ENCODE measurements at regions not wholly inside any gene's neighbourhood (a gene's known extent, or its start where the extent isn't known, plus 50 kb on each side); places are given as distances from the start of the nearest gene placed in this dataset.
A peak's percentile ranks its signal among the peaks of the same experiment; 100 is the strongest.

DNA sequence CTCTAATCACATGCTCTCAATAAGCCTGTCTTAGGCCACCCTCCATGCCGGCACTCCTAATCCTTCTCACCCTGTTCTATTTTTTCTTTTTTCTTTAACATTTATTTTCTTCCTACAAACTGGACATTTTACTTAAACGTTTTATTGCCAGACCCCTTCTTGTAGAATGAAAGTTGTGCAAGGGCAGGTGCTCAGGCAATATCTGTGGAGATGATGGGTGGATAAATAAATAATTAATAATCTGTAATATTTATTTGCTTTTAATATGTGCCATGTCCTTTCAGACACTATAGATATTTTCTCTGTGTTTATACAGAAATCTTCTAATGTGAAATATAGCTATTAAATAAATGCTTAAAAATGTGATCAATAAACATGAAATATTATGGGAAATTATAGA lies 815.7 kb upstream of the MIR17HG start:
- DNase-seq = no peak

DNA sequence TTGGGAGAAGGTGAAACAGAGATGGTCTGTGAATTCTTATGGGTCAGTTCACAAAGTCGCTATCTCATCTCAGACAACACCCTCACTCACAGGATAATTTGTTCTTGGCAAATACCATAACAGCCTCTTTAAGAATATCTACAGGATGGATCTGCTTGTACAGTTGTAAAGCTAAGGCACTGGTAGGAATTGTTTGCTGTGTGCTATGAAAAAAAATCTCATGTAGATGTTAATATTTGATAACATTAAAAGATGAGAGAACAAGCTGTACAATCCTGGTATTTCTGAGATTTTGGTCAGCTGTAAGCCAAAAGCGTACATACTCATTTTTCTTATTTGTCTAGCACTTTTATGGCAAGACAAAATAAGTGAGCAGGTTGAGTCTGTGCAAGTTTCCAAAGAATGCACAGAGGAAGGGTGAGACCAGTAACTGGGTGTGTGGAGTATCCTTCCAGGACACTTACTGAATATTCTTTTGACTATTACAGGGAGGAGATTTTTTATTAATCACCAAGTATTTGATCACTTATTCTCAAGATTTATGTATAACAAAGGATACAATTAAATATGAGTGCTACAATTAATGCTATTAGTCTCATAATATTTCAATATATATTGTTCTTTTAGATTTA lies 814.5 kb upstream of the MIR17HG start:
- no peak for DNase-seq

DNA sequence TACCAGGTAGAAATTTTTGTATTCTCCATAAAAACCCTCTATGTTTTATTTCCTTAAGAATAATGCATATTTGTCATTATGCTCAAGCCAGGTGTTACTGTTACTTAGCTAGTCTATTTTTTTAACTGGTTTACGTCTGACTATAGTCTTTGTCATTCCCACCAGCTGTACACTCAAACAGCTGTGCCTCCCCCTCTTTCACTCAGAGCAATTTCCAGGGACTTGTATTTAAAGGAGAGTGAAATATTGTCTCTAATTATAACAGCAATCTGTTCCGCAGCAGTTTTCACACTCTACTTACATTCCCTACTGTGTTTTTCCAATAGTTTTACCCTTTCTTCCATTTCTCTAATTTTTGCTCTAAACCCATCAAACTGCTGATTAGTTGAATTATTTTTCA lies 813.6 kb upstream of the MIR17HG start:
- DNase-seq = no peak

DNA sequence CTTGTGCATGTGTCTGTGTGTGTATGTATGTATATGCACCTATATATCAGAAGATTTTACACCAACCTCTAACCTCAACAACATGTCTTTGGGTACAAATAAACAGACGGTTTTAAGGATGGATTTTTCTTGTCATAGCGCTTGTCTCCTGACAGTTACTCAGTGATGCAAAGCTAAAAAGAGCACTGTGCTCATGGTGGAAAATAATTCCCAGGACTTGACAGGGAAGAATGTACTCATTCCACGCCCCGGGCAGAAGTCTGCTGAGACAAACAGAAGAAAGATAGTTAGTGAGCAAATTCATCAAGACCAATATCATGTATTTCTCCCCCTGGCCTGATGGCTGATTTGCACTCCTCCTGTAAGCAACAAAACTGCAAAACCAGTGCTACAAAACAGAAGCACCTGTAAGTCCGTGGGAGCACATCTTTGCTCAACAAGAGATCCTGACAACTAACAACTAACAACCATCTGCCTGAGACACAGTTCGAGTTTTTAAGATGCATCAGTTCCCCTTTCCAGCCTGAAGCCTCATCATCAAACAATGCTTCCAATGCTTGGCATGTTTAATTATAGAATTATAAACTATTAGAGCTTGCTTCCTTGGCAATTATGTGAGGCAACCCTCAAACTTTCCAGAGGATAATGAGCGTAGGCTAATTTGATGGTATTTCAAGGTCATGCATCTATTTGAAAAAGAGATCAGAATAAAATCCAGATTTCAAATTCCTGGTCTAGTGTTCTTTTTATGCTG lies 812.7 kb upstream of the MIR17HG start:
- DNase-seq = no peak

DNA sequence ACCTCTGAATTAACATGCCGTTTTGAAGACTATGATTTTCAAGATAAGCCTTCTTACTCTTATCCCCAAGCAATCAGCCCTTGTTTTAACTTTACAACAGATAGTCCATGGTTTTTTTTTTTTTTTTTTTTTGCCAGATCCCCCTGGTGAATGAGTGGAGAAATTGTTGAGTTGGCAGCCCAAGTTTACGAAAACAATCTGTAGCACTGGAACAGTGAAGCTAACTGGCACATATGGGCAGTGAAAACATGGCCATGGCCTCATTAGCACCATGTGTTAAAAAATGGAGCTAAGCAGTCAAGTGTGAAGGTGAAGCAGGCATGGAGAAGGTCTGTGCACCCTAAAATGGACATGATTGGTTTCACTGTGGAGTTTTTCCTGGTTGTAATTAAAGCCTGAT lies 812.1 kb upstream of the MIR17HG start:
- no peak for DNase-seq

DNA sequence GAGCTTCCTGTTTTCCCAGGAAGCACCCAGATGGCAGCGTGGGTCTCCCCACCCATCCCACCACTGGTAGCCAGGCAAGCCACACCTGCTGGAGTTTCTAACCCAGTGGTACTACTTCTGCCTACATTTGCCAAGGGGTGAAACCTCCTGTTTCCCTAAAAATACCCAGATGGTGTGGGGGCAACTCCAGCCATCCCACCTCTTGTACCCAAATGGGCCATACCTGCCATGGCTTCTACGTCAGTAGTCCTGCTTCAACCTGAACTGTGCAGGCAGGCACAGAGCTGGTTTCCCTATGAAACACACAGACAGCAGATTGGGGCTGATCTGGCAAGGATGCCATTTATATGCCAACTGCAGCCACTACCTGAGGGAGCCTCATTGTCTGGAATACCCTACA lies 809.4 kb upstream of the MIR17HG start:
- DNase-seq = no peak

DNA sequence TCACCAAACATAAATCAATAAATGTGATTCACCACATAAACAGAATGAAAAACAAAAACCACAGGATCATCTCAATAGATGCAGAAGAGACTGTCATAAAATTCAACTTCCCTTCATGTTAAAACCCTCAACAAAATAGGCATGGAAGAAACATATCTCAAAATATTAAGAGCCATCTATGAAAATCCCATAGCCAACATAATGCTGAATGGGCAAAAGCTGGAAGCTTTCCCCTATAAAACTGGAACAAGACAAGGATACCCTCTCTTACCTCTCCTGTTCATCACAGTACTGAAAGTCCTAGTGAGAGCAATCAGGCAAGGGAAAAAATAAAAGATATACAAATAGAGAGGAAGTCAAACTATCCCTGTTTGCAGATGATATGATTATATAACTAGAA lies 806.1 kb upstream of the MIR17HG start:
- DNase-seq = no peak

DNA sequence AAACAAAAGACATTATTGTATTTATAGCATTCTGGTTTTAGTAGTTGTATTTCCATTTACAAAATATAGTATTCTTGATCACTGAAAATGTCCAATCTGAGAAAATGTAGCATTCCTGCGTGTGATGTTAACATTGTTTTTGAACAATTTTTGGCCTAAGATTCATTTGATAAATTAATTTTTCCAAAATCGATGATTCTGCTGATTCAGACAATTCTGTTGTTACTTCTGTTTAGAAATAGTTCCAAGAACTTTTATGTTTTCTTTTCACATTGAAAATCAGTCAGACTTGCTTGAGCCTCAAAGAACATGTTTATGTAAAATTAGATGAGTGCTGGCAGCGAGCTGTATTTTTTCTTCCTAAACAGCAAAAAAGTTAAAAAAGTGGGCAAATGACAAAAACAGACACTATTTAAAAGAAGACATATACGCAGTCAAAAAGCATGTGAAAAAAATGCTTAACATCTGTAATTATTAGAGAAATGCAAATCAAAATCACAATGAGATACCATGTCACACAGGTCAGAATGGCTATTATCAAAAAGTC lies 804.5 kb upstream of the MIR17HG start:
- DNase-seq = no peak

DNA sequence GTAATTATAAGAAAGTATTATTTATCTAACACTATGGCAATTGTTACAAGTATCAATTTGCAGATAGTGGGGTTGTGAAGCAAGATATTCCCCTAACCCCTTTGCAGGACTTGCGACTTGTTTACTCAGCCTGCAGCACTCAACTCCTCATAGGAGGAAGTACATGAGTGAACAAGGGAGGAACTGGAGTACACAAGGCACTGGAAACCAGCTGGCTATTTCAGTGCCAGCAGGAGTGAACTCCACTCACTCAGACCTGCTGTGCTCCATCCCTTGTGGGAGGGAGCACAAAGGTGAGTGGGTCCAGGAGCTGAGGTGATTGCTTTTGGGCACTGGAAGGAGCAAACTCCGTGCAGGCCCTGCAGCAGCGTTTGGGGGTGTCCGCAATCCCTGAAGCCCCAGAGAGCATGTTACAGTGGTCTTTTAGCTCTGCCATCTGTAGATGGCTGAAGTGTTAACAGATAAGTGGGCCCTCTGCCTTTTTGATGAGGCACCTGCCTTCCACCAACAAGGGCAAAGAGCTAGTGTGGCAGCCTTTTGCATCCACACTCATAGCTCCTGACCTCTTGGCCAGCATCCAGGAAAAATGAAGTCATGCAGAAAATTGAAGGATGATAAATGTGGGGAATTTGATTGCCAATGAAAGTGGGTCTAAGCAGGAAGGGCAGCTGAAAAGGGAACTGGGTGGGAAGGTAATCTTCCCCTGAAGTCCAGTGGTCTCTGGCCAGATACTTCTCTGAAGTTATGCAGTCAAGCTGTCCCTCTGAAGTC lies 802.2 kb upstream of the MIR17HG start:
- no peak for DNase-seq

DNA sequence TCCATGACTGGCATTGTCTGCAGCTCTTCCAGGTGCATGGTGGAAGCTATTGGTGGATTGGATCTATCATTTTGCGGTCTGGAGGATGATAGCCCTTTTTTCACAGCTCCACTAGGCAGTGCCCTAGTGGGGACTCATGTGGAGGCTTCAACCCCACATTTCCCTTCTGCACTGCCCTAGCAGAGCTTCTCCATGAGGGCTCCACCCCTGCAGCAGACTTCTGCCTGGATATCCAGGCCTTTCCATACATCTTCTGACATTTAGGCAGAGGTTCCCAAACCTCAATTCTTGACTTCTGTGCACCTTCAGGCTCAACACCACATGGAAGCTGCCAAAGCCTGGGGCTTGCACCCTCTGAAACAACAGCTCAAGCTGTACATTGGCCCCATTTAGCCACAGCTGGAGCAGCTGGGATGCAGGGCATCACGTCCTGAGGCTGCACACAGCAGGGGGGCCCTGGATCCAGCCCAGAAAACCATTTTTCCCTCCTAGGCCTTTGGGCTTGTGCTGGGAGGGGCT lies 800.2 kb upstream of the MIR17HG start:
- no peak for DNase-seq

DNA sequence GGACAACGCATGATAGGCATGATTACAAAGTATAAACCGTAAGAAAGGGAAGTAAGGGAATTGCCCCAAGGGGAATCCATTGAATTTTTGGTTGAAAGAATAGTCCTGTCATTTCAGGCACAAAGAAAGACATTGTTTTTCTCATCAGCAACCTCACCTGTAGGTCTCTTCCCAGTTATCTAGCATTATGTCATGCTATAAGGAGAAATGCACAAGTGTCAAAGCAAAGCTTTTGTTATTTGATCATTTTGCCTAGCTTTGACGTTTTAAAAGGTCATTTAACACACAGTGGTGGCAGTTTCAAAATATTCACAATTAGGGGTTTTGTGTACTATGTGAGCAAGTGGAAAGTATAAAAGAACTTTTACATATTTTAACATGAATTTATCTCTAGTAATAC lies 796.2 kb upstream of the MIR17HG start:
- DNase-seq = no peak

DNA sequence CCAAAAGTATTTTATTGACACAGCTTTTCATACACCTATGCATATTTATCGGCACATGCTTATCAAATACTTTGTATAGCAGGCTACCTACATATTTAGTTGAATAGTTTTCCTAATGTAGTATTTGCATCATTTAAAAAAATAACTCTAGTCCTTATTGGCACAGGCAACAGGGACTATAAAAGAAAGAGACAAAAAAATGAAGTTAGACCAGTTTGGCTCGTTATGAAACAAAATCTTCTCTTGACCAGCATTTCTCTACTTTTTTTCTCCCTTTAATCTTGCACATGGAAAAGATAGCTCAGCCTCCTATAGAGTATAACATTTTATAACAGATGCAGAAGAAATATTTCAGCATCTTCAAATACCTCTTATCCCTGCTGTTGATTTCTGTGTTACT lies 794.8 kb upstream of the MIR17HG start:
- no peak for DNase-seq

DNA sequence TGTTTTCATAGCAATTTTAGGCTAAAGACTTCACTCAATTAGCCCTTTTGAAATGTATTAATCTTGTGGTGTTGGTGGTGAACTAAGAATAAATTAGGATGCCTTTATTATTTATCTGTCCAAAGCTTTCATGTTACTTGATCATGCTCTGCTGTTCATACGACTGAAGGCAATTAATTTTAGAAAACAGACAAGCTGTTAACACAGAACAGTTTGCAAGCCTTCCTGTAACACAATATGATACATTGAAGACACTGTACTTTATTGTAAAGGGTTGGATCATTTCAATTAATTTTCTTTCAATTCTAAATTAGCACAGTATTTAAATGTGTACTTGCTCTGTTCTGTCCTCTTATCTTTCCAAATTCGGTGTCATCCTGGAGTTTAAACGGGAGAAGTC lies 794.3 kb upstream of the MIR17HG start:
- no peak for DNase-seq

DNA sequence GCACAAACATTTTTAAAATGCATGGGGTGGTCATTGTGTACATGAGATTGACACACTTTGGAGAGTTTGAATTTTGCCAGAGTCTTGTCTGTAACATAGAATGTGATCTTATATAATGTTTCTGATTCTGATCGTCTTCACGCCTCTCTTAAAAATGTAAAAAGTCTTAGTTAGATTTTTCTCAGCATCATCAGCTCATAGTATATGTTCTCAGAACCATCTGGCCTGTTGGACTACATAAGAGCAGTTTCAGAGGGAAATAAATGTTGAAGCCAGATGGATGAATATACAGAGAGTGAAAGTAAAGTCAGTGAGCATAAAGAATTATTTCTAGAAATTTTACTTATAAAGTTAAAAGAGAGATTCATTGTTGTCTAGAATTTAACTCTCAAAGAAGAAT lies 789.9 kb upstream of the MIR17HG start:
- no peak for DNase-seq

DNA sequence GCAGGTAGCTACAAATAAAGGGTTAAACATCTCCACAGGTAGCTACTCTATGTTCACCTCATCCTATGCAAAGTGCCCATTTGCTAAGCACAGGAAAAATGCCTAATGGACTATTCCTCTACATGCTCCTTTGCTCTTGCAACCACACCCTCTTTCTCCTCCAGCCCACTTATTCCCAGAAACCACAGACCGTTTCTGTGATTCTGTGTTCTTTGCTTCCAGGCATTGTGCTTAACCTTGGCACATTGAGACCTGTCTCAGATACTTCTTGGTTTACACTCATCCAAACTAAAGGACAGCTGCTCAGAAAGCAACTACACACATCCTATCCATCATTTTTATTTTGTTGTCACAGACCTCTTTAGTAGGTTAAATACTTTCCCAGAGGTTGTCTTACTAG lies 785.0 kb upstream of the MIR17HG start:
- DNase-seq = peak; percentile 99

DNA sequence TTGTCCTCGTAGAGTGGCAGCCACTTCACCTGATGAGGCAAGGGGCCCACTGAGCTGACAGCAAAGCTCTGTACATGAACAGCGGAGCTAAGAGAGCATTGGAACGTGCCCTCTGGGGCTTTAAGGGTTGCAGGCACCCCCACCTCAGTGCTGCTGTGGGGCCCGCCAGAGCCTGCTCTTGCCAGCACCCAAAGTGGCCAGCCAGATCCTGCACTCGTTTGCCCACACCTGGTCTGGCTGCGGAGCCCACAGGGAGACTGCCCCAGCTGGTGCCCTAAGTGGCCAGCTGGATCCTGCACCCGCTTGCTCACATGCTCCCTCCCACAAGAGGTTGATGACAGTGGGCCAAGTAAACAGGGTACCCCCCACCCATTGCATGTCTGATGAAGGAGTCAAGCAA lies 783.4 kb upstream of the MIR17HG start:
- DNase-seq = no peak

DNA sequence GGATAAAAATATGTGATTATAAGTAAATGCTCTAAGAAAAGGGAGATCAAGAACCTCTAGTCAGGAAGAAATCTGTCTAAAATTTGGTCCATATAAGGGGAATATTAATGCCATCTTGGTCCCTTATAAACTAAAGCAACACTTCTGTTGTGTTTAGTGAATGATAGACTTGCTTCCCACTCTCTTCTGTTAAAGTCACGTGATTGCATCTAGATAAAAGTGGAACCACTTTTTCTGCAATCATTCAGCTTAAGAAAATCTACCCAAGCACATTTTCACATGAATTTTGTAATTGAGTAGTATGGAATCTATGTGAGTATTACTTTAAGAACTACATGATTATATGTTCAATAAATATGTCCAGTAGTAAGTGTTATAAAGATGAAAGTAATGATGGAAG lies 782.9 kb upstream of the MIR17HG start:
- no peak for DNase-seq

DNA sequence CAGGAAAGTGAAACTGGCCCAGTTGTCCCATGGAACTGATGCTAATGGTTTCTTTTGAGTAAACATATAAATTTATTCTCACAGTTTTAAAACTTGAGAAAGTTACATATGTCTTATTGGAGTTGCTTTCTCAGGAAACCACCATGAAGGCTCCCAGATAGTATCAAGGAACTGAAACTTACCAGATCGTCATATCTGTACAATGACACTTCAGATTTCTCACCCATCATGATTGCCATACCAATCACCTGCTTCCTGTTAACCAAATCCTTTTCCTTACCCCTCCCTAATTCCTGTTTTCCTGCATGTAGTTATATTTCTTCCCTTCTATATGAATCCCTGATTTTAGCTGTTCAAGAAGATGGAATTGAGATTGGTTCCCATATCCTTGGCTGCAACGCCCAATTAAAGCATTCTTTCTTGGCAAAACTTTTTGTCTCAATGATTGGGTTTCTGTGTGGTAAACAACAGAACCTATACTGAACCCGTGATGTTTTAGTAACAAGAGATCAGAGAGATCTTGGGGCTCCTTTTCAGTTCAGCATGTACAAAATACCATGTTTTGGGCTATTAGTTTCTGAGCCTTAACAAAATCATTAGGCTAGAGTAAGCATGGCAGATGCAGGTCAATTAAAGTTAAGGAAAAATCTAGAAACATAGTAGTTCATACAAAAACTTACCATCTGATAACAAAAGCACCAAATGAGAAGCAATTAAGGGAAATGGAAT lies 781.3 kb upstream of the MIR17HG start:
- no peak for DNase-seq

DNA sequence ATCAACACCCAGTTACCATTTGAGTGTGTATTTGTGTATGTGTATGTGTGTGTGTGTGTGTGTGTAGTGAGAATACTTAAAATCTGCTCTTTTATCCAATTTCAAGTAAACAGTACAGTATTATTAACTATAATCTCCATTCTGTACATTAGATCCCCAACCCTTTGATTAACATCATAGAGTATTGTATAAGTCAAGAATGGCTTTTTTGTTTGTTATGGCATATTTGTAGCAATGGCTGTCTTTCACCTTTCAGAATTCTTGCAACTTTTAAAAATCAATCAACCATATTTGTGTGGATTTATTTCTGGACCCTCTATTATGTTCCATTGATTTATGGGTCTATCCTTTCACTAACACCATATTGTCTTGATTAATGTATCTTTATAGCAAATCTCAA lies 779.3 kb upstream of the MIR17HG start:
- DNase-seq = no peak

DNA sequence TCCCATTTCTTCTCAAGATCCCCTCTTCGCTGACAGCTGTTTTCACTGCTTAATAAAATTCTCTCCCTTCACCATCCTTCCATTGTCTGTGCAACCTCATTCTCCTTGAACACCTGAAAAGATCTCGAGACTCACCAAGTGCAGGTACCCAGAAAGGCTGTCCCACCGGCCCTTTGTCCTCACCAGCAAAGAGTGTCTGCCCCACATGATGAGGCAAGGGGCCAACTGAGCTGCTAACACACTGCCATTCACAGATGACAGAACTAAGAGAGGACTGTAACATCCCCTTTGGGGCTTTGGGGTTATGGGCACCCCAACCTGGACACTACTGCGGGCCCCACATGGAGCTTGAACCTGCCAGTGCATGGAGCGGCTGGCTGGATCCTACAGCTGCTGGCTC lies 771.4 kb upstream of the MIR17HG start:
- DNase-seq = no peak

DNA sequence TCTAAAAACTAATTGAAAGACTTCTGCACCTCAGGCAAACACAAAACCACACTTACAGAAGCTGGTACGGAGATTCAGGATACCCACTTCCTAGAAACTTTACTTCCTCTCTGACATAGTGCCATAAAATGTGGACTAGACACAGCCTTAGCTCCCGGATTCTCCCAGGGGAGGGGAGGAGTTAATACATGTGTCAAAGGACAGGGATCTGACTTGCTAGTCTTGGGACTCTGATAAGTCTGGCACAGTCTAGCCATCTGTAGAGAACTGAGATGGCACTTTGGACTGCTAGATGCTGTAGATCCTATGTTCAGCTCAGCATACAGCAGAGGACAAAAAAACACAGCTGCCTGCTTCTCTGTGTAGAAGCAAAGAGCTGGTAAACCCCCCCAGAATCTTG lies 769.8 kb upstream of the MIR17HG start:
- DNase-seq = no peak

DNA sequence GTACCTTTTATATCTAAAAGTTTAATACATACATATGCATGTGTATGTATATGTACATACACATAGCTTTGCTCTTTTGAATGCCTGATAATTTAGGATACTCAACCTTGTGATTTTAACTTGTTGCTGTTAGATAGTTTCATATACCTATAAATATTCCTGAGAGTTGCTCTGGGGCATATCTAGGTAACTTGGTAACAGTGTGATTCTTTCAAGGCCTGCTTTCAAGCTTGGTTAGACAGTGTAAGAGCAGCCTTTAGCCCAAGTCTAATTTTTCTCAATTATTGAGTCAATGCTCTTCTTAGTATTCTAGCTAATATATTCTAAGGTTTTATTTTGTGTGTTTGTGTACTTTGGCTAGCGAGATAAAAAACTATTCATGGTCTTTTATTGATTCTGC lies 762.1 kb upstream of the MIR17HG start:
- no peak for DNase-seq
